Keratinocyte (primary cell): ENCODE measurements at regions not wholly inside any gene's neighbourhood (a gene's known extent, or its start where the extent isn't known, plus 50 kb on each side); places are given as distances from the start of the nearest gene placed in this dataset.

Experiments used
- DNase-seq: peaks from one replicate; pipeline ENCODE4 v3.0.0-alpha.2; 2011; ENCODE audit warnings: low read depth, missing footprints, low spot score
- FAIRE-seq: peaks from 2 replicates; lab custom pipeline; 2011; peaks lifted over from hg19 to GRCh38; lab: Jason Lieb, UNC
- H2AFZ ChIP-seq: 2 replicates; pipeline ENCODE4 v1.6.0; 2012; ENCODE audit warnings: low read length, control low read depth, inconsistent platforms; ENCODE audit not compliant: control insufficient read depth
- H3K27ac ChIP-seq: 2 replicates; pipeline ENCODE4 v1.5.1; 2011; ENCODE audit warnings: low read length; ENCODE audit not compliant: control insufficient read depth, insufficient read depth
- H3K27me3 ChIP-seq: 3 replicates; pipeline ENCODE4 v1.6.0; 2011; ENCODE audit warnings: low read length; ENCODE audit not compliant: control insufficient read depth, insufficient read depth; ENCODE audit errors: extremely low read depth
- H3K36me3 ChIP-seq, 2 experiments: 2 replicates in 1 of 2; 3 replicates in 1 of 2; pipeline ENCODE4 v1.5.1; 2011; ENCODE audit warnings: low read length in 2 of 2, mild to moderate bottlenecking in 1 of 2; ENCODE audit not compliant: control insufficient read depth in 2 of 2, insufficient read depth in 2 of 2; ENCODE audit errors: extremely low read depth in 1 of 2
- H3K4me1 ChIP-seq: 3 replicates; pipeline ENCODE4 v1.5.1; 2011; ENCODE audit warnings: low read length; ENCODE audit not compliant: control insufficient read depth, insufficient read depth; ENCODE audit errors: extremely low read depth
- H3K4me2 ChIP-seq: 3 replicates; pipeline ENCODE4 v1.6.0; 2011; ENCODE audit warnings: low read depth, low read length; ENCODE audit not compliant: control insufficient read depth, insufficient read depth; ENCODE audit errors: extremely low read depth
- H3K4me3 ChIP-seq, 3 experiments: fragments of 200-600 bp in 1 of 3; sonication (generic) in 1 of 3; 2 replicates in 2 of 3; 3 replicates in 1 of 3; pipeline ENCODE4 v1.5.1; 2011 to 2016; ENCODE audit warnings: low read length in 3 of 3, mild to moderate bottlenecking in 3 of 3, control low read depth in 2 of 3, inconsistent platforms in 1 of 3, low read depth in 1 of 3, mixed read lengths in 1 of 3, mixed run types in 1 of 3, moderate library complexity in 1 of 3; ENCODE audit not compliant: control insufficient read depth in 2 of 3, insufficient read depth in 2 of 3; ENCODE audit errors: extremely low read depth in 1 of 3
- H3K79me2 ChIP-seq: 2 replicates; pipeline ENCODE4 v1.6.0; 2012; ENCODE audit warnings: low read length; ENCODE audit not compliant: control insufficient read depth, insufficient read depth
- H3K9ac ChIP-seq: 3 replicates; pipeline ENCODE4 v1.6.0; 2011; ENCODE audit warnings: low read length; ENCODE audit not compliant: control insufficient read depth, insufficient read depth; ENCODE audit errors: extremely low read depth
- H3K9me1 ChIP-seq: 3 replicates; pipeline ENCODE4 v1.6.0; 2011; ENCODE audit warnings: low read length; ENCODE audit not compliant: control insufficient read depth, insufficient read depth; ENCODE audit errors: extremely low read depth
- H3K9me3 ChIP-seq: 2 replicates; pipeline ENCODE4 v1.5.1; 2012; ENCODE audit warnings: low read depth, low read length; ENCODE audit not compliant: control insufficient read depth
- H4K20me1 ChIP-seq: 3 replicates; pipeline ENCODE4 v1.6.0; 2011; ENCODE audit warnings: low read length; ENCODE audit not compliant: control insufficient read depth, insufficient read depth; ENCODE audit errors: extremely low read depth
- EZH2 ChIP-seq: IDR thresholded peaks from one replicate; pipeline ENCODE4 v1.6.1; 2012; ENCODE audit warnings: inconsistent platforms, mild to moderate bottlenecking, low read length, moderate library complexity
- dilution Hi-C: fragments of 300-500 bp; cut with MboI; formaldehyde crosslinking; loops from one replicate; pipeline ENCODE4 v1.7.0; 2020; ENCODE audit warnings: low sequenced_read_pairs; ENCODE audit not compliant: extremely low pct_ligation_motif_present
- TF ChIP-seq, protein P1 (sequence below), 3 experiments: IDR thresholded peaks in 1 of 3; conservative IDR thresholded peaks in 1 of 3; optimal IDR thresholded peaks in 1 of 3; 2 replicates in 2 of 3; 3 replicates in 1 of 3; pipeline versions ENCODE3 to v1.5.1; 2011; ENCODE audit warnings: low read length in 3 of 3, mild to moderate bottlenecking in 3 of 3, moderate library complexity in 2 of 3, control low read depth in 1 of 3, inconsistent platforms in 1 of 3; ENCODE audit not compliant: insufficient read depth in 2 of 3; ENCODE audit errors: extremely low read depth in 1 of 3

- FAIRE-seq (no peak), DNase-seq (no peak)
- no peak overlapping the region for H3K27ac ChIP-seq
- no peak overlapping the region for H3K4me2 ChIP-seq
- dilution Hi-C loops, result no loop called here
- no peak overlapping the region for H2AFZ ChIP-seq
- no peaks in the 10 kb centered on the region for H3K4me1 ChIP-seq
- no peaks in the 10 kb centered on the region for H3K79me2 ChIP-seq
- TF ChIP-seq, protein P1, sequence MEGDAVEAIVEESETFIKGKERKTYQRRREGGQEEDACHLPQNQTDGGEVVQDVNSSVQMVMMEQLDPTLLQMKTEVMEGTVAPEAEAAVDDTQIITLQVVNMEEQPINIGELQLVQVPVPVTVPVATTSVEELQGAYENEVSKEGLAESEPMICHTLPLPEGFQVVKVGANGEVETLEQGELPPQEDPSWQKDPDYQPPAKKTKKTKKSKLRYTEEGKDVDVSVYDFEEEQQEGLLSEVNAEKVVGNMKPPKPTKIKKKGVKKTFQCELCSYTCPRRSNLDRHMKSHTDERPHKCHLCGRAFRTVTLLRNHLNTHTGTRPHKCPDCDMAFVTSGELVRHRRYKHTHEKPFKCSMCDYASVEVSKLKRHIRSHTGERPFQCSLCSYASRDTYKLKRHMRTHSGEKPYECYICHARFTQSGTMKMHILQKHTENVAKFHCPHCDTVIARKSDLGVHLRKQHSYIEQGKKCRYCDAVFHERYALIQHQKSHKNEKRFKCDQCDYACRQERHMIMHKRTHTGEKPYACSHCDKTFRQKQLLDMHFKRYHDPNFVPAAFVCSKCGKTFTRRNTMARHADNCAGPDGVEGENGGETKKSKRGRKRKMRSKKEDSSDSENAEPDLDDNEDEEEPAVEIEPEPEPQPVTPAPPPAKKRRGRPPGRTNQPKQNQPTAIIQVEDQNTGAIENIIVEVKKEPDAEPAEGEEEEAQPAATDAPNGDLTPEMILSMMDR (optimal IDR thresholded peaks at IDR 0.05 in 1 of 3, IDR thresholded peaks at IDR 0.05 in 1 of 3, conservative IDR thresholded peaks at IDR 0.05 in 1 of 3; ENCODE audit: extremely low read depth in 1 of 3, insufficient read depth in 2 of 3, low read length in 3 of 3), result no peak
- no peak for TF ChIP-seq EZH2
- H3K9ac ChIP-seq, result no peak overlapping the region
- H3K9me1 ChIP-seq, result no peaks in the 10 kb centered on the region
- H3K9me3 ChIP-seq, result no peaks in the 10 kb centered on the region
- H3K4me3 ChIP-seq, result no peak overlapping the region
- H4K20me1 ChIP-seq, result no peaks in the 10 kb centered on the region
- no peaks in the 10 kb centered on the region for H3K36me3 ChIP-seq
- no peaks in the 10 kb centered on the region for H3K27me3 ChIP-seq
Measured at GRCh38 chr4:60745800-60746571, 454.1 kb upstream of the ADGRL3 start.

DNA sequence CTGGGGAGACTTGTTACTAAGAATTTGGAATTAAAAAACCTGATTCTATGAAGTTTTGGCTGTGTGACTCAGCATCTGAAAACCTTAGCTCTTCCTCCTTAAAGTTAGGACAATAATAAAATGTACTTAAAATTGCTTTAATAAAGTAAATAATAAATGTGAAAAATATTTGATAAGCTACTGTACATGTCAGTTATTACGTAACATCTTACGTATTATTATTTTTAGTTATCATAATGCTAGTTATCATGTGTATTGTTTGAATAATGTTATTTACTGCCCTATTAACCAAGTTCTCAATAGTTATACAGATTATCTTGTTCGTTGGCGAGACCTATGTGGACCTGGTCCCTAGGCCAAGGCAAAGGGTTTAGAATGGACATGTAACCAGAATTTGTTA lies 449.2 kb upstream of the ADGRL3 start:
- no peaks in the 10 kb centered on the region for H4K20me1 ChIP-seq
- no peak overlapping the region for H2AFZ ChIP-seq
- H3K27ac ChIP-seq, result no peak overlapping the region
- no peaks in the 10 kb centered on the region for H3K4me1 ChIP-seq
- no peaks in the 10 kb centered on the region for H3K9me1 ChIP-seq
- FAIRE-seq (no peak), DNase-seq (no peak)
- H3K27me3 ChIP-seq, result no peaks in the 10 kb centered on the region
- no peak overlapping the region for H3K4me2 ChIP-seq
- no peak overlapping the region for H3K9ac ChIP-seq
- dilution Hi-C loops, result no loop called here
- no peak overlapping the region for H3K4me3 ChIP-seq
- H3K79me2 ChIP-seq, result no peaks in the 10 kb centered on the region
- no peaks in the 10 kb centered on the region for H3K9me3 ChIP-seq
- TF ChIP-seq, protein P1 (optimal IDR thresholded peaks at IDR 0.05 in 1 of 3, IDR thresholded peaks at IDR 0.05 in 1 of 3, conservative IDR thresholded peaks at IDR 0.05 in 1 of 3; ENCODE audit: extremely low read depth in 1 of 3, insufficient read depth in 2 of 3, low read length in 3 of 3), result no peak
- TF ChIP-seq EZH2, result no peak
- H3K36me3 ChIP-seq, result no peaks in the 10 kb centered on the region
